ENCODE measurements at regions not wholly inside any gene's neighbourhood (a gene's known extent, or its start where the extent isn't known, plus 50 kb on each side); places are given as distances from the start of the nearest gene placed in this dataset.

DNA sequence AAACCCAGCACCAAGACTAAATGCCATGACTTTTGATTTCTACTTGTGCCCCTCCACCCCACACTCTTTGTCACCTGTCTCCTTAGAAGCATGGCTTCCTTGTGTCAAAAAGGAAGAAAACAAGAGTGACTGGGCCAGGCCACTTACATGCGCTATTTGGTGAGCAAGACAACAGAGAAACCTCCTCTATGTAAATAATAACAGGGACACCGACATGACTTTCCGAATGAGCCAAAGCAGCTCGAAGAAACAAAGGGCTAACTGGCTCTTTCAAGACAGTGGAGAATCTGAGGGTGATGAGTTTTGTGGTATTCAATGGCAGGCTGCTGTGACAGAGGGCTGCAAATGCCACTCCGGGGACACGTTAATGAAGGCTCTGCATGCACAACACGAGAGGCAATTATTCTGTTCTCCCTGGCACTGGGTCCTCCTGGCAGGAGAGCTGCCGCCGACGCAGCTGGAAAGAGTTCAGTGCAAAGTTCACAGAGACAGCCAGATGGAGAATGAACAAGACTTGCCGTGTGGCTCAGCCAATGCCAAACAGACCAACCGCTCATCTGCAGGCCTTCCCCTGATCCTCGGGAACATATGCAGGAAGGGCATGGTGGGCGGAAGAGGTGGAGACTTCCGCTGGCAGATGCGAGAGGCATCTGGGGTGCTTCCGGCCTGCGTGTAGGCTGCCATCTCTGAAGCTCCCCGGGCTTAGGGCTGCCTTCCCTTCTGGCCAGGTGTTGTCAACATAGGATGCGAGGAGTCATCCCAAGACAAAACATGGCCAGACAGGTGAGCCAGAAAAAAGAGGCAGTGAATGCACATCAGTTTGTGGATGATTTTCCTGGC lies 59.1 kb upstream of the SMNDC1 start:
- intact Hi-C loops (cut with micrococcal nuclease; ENCODE audit: unreplicated experiment) = no loop called here
- Mint-ChIP-seq H3K27me3 (ENCODE audit: insufficient read depth, unreplicated experiment) (no peaks in the 10 kb centered on the region), H3K27ac (ENCODE audit: unreplicated experiment) (no peak overlapping the region), H3K9me3 (ENCODE audit: unreplicated experiment) (no peaks in the 10 kb centered on the region), H3K4me3 (ENCODE audit: unreplicated experiment) (no peak overlapping the region), H3K4me1 (ENCODE audit: low read depth, unreplicated experiment) (peaks cover 7% of the 10 kb centered on the region), H3K36me3 (ENCODE audit: insufficient read depth, unreplicated experiment) (peaks cover 3% of the 10 kb centered on the region)
- Histone ChIP-seq H3K36me3 (ENCODE audit: control insufficient read depth, insufficient read depth, low read length) (no peaks in the 10 kb centered on the region), H3K4me3 (ENCODE audit: low read depth, low read length) (no peak overlapping the region), H3K9me3 (no peaks in the 10 kb centered on the region), H3K4me1 (peaks cover 10% of the 10 kb centered on the region), H3K27me3 (replicated peaks; ENCODE audit: control insufficient read depth, insufficient read depth, low read length) (no peaks in the 10 kb centered on the region)
- ChIA-PET POLR2A (no interaction called here), CTCF (no interaction called here)
- DNase-seq = no peak
- TF ChIP-seq, protein P1, sequence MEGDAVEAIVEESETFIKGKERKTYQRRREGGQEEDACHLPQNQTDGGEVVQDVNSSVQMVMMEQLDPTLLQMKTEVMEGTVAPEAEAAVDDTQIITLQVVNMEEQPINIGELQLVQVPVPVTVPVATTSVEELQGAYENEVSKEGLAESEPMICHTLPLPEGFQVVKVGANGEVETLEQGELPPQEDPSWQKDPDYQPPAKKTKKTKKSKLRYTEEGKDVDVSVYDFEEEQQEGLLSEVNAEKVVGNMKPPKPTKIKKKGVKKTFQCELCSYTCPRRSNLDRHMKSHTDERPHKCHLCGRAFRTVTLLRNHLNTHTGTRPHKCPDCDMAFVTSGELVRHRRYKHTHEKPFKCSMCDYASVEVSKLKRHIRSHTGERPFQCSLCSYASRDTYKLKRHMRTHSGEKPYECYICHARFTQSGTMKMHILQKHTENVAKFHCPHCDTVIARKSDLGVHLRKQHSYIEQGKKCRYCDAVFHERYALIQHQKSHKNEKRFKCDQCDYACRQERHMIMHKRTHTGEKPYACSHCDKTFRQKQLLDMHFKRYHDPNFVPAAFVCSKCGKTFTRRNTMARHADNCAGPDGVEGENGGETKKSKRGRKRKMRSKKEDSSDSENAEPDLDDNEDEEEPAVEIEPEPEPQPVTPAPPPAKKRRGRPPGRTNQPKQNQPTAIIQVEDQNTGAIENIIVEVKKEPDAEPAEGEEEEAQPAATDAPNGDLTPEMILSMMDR (IDR thresholded peaks at IDR 0.05; ENCODE audit: insufficient read depth in 1 of 2, low read depth in 1 of 2, low read length in 1 of 2, severe bottlenecking in 1 of 2, unreplicated experiment in 1 of 2) = no peak
- no TSS peak for BruUV-seq (replicated peaks)

DNA sequence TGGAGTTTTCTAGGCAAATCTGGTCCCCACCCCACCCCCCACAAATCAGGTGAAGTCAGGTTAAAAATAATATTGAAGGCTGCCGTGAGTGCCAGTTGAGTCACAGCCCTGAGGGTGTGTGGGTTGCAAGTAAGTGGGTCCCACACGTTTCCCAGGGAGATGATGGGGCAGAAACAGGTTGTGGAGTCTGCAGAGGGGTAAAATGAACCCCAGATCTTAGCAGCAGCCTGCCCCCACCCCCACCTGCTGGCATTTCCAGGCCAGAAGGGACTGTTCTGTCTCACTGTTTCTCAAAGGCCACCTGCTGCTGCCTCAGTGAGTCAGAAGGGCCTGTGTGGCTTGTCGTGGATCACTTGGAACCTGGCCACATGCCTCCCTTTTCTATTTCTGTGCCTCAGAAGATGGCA lies 59.8 kb upstream of the SMNDC1 start:
- intact Hi-C loops (cut with micrococcal nuclease; ENCODE audit: unreplicated experiment) = no loop called here
- no TSS peak for BruUV-seq (replicated peaks)
- no peak for DNase-seq
- Histone ChIP-seq H3K4me3 (ENCODE audit: low read depth, low read length) (no peak overlapping the region), H3K27me3 (replicated peaks; ENCODE audit: control insufficient read depth, insufficient read depth, low read length) (no peaks in the 10 kb centered on the region), H3K4me1 (peaks cover 2% of the 10 kb centered on the region), H3K9me3 (no peaks in the 10 kb centered on the region), H3K36me3 (ENCODE audit: control insufficient read depth, insufficient read depth, low read length) (no peaks in the 10 kb centered on the region)
- Mint-ChIP-seq H3K27ac (ENCODE audit: unreplicated experiment) (no peak overlapping the region), H3K27me3 (ENCODE audit: insufficient read depth, unreplicated experiment) (no peaks in the 10 kb centered on the region), H3K36me3 (ENCODE audit: insufficient read depth, unreplicated experiment) (peaks cover 5% of the 10 kb centered on the region), H3K4me3 (ENCODE audit: unreplicated experiment) (no peak overlapping the region), H3K9me3 (ENCODE audit: unreplicated experiment) (no peaks in the 10 kb centered on the region), H3K4me1 (ENCODE audit: low read depth, unreplicated experiment) (peaks cover 7% of the 10 kb centered on the region)
- ChIA-PET POLR2A (no interaction called here), CTCF (interaction anchor here (0.5 kb wide), 1 partner anchor 59 kb away, joined by 6 read pairs; no protein-coding TSS in a partner anchor)
- TF ChIP-seq, protein P1 (IDR thresholded peaks at IDR 0.05; ENCODE audit: insufficient read depth in 1 of 2, low read depth in 1 of 2, low read length in 1 of 2, severe bottlenecking in 1 of 2, unreplicated experiment in 1 of 2) = no peak

DNA sequence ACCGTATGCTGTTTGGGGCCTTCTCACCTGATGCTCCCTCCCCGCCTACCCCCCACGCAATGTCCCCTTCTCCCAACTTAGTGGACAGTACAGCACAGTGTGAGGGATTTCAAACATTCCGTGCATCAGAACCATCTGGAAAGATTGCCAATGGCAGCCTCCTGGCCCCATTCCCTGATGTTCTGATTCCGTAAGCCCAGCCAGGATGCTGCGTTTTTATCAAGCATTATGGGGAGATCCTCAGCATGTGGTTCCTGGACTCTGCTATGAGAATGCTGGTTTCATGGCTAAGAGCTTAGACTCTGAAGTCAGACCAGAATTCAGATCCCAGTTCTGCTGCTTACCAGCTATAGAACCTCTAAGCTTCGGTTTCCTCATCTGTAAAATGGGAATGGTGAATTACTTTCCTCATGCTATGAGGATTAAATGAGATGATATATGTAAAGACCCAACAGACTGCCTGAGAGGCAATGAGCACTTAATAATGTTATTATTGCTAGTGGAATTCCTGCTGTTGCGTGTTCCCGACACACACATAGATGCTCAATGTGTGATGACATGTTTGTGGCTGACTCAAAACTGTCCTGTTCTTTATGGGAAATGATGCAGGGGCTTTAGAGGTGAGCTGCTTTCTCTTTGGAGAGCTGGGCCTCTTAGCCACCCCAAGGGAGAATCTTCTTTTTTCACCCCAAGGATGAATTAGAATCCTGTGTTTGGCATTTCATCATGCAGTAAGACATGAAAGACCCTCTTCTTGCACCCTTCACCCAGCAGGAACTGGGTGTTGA lies 60.8 kb upstream of the SMNDC1 start:
- peaks cover 5% of the 10 kb centered on the region for H3K36me3 Mint-ChIP-seq (ENCODE audit: insufficient read depth, unreplicated experiment)
- BruUV-seq (replicated peaks) = no TSS peak
- ChIA-PET CTCF (no interaction called here), POLR2A (no interaction called here)
- H3K4me1 Mint-ChIP-seq (ENCODE audit: low read depth, unreplicated experiment) = peaks cover 7% of the 10 kb centered on the region
- H3K27me3 Mint-ChIP-seq (ENCODE audit: insufficient read depth, unreplicated experiment) = no peaks in the 10 kb centered on the region
- no peak for DNase-seq
- Histone ChIP-seq H3K4me3 (ENCODE audit: low read depth, low read length) (no peak overlapping the region), H3K36me3 (ENCODE audit: control insufficient read depth, insufficient read depth, low read length) (no peaks in the 10 kb centered on the region), H3K9me3 (no peaks in the 10 kb centered on the region), H3K4me1 (no peaks in the 10 kb centered on the region; the same call in 1 of the 2 replicates), H3K27me3 (replicated peaks; ENCODE audit: control insufficient read depth, insufficient read depth, low read length) (no peaks in the 10 kb centered on the region)
- intact Hi-C loops (cut with micrococcal nuclease; ENCODE audit: unreplicated experiment) = no loop called here
- no peak overlapping the region for H3K4me3 Mint-ChIP-seq (ENCODE audit: unreplicated experiment)
- H3K27ac Mint-ChIP-seq (ENCODE audit: unreplicated experiment) = no peak overlapping the region
- TF ChIP-seq, protein P1 (IDR thresholded peaks at IDR 0.05; ENCODE audit: insufficient read depth in 1 of 2, low read depth in 1 of 2, low read length in 1 of 2, severe bottlenecking in 1 of 2, unreplicated experiment in 1 of 2) = no peak
- H3K9me3 Mint-ChIP-seq (ENCODE audit: unreplicated experiment) = no peaks in the 10 kb centered on the region

Data from Caco-2 (cell line).